SU-DHL-6 (cell line): ENCODE measurements at regions not wholly inside any gene's neighbourhood (a gene's known extent, or its start where the extent isn't known, plus 50 kb on each side); places are given as distances from the start of the nearest gene placed in this dataset.

Source experiments
- H2AFZ ChIP-seq: fragments of 200-600 bp; sonication (generic); 2 replicates; pipeline ENCODE4 v1.6.1; 2014; ENCODE audit warnings: low read depth, mild to moderate bottlenecking, moderate library complexity, mixed read lengths, antibody characterized with exemption, low read length; ENCODE audit not compliant: severe bottlenecking
- H3F3A ChIP-seq: fragments of 200-600 bp; shearing (Covaris generic); 2 replicates; pipeline ENCODE4 v1.6.0; 2016; ENCODE audit warnings: antibody characterized with exemption, mild to moderate bottlenecking; ENCODE audit not compliant: insufficient read depth
- H3K27ac ChIP-seq: fragments of 200-600 bp; sonication (generic); 2 replicates; pipeline ENCODE4 v1.5.1; 2016; ENCODE audit warnings: low read depth, mild to moderate bottlenecking, low read length, moderate library complexity, mixed read lengths
- H3K27me3 ChIP-seq: fragments of 200-600 bp; sonication (generic), shearing (Covaris generic); 2 replicates; pipeline ENCODE4 v1.6.0; 2014; ENCODE audit warnings: mild to moderate bottlenecking, low read length
- H3K36me3 ChIP-seq: fragments of 200-600 bp; sonication (generic); 2 replicates; pipeline ENCODE4 v1.6.1; 2014; ENCODE audit warnings: mild to moderate bottlenecking, low read length, mixed read lengths
- H3K4me2 ChIP-seq: fragments of 300-600, 200-600 bp; shearing (Covaris generic), sonication (generic); 2 replicates; pipeline ENCODE4 v1.6.0; 2014; ENCODE audit warnings: low read length, low read depth, mild to moderate bottlenecking; ENCODE audit not compliant: poor library complexity, severe bottlenecking
- H3K4me3 ChIP-seq: fragments of 200-600 bp; sonication (generic); 2 replicates; pipeline ENCODE4 v1.5.1; 2014; ENCODE audit warnings: antibody characterized with exemption, low read length, mild to moderate bottlenecking, mixed read lengths; ENCODE audit not compliant: insufficient read depth, poor library complexity, severe bottlenecking
- H3K79me2 ChIP-seq: fragments of 200-600 bp; sonication (generic); 2 replicates; pipeline ENCODE4 v1.6.1; 2014; ENCODE audit warnings: mild to moderate bottlenecking, low read length, moderate library complexity; ENCODE audit not compliant: insufficient read depth
- H3K9ac ChIP-seq: fragments of 200-600 bp; sonication (generic); 2 replicates; pipeline ENCODE4 v1.7.0; 2014; ENCODE audit warnings: mild to moderate bottlenecking, low read length
- H3K9me2 ChIP-seq: fragments of 200-600 bp; sonication (generic); replicated peaks from 2 replicates; pipeline ENCODE4 v1.6.1; 2014; ENCODE audit warnings: low read length; ENCODE audit not compliant: insufficient read depth
- H3K9me3 ChIP-seq: fragments of 200-600 bp; sonication (generic); 2 replicates; pipeline ENCODE4 v1.6.1; 2014; ENCODE audit warnings: low read length, mixed read lengths; ENCODE audit not compliant: insufficient read depth
- H4K20me1 ChIP-seq: fragments of 200-600 bp; sonication (generic); 2 replicates; pipeline ENCODE4 v1.6.1; 2014; ENCODE audit warnings: low read depth, mild to moderate bottlenecking, antibody characterized with exemption, low read length, moderate library complexity, mixed read lengths
- CTCF ChIP-seq: fragments of 200-600 bp; sonication (generic); IDR thresholded peaks from one replicate; pipeline ENCODE4 v1.5.1; 2017; ENCODE audit warnings: antibody characterized with exemption, mild to moderate bottlenecking, low read length, moderate library complexity; ENCODE audit not compliant: insufficient read depth, poor library complexity, severe bottlenecking
- EZH2phosphoT487 ChIP-seq: fragments of 200-600 bp; sonication (generic), shearing (Covaris generic); conservative IDR thresholded peaks from 2 replicates; pipeline ENCODE4 v1.6.1; 2018; ENCODE audit warnings: mild to moderate bottlenecking, antibody characterized with exemption, low read length, moderate library complexity, mixed read lengths

DNA sequence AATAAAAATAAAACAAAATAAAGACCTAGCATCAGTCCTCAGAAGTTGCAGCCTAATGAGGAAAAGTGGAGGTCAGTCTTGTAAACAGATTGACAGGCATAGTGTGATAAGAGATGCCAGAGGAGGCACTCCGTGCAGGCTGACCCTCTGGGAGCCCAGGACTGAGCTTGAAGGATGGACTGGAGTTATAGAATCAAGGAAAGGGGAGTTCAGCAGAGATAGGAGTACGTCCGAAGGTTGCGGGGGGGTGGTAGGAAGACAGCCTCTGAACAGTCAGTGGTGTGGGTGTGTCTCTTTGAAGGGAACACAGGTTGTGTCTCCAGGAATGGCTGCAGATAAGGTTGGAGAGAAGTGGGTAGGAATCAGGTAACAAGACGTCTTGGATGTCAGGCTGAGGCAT lies 126.1 kb upstream of the CPEB4 start:
- Histone ChIP-seq H3K9me3 (no peaks in the 10 kb centered on the region), H3K4me2 (no peak overlapping the region), H3K4me3 (no peak overlapping the region), H3K27ac (no peak overlapping the region), H3K9me2 (no peaks in the 10 kb centered on the region), H3F3A (no peaks in the 10 kb centered on the region), H3K9ac (no peak overlapping the region), H2AFZ (no peak overlapping the region), H4K20me1 (no peaks in the 10 kb centered on the region), H3K27me3 (no peaks in the 10 kb centered on the region), H3K36me3 (no peaks in the 10 kb centered on the region), H3K79me2 (no peaks in the 10 kb centered on the region)
- no peak for TF ChIP-seq CTCF
- no peak for TF ChIP-seq EZH2phosphoT487

DNA sequence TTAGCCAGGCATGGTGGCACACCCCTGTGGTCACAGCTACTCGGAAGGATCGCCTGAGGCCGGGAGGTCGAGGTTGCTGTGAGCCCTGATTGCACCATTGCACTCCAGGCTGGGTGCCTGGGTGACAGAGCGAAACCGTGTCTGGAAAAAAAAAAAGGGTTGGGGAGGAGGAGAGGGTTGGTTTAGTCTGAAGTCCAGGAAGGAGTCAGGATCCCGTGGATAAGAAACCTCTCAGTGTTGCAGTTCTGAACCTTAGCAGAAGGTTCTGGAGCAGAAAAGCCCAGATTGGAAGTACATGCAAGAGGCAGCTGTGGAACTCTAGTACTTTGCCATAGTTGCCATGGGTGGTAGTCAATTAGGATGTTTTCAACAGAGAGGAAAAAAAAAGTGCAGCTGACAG lies 125.2 kb upstream of the CPEB4 start:
- no peaks in the 10 kb centered on the region for H4K20me1 ChIP-seq
- no peak overlapping the region for H2AFZ ChIP-seq
- H3K27ac ChIP-seq: no peak overlapping the region
- no peaks in the 10 kb centered on the region for H3K79me2 ChIP-seq
- no peak for TF ChIP-seq CTCF
- no peak for TF ChIP-seq EZH2phosphoT487
- H3K27me3 ChIP-seq: no peaks in the 10 kb centered on the region
- H3F3A ChIP-seq: no peaks in the 10 kb centered on the region
- H3K9ac ChIP-seq: no peak overlapping the region
- no peak overlapping the region for H3K4me2 ChIP-seq
- no peak overlapping the region for H3K4me3 ChIP-seq
- H3K36me3 ChIP-seq: no peaks in the 10 kb centered on the region
- no peaks in the 10 kb centered on the region for H3K9me2 ChIP-seq
- no peaks in the 10 kb centered on the region for H3K9me3 ChIP-seq

GRCh38 chr5:173763410-173763809 lies 124.7 kb upstream of the CPEB4 start:
- H2AFZ ChIP-seq: no peak overlapping the region
- H3F3A ChIP-seq: no peaks in the 10 kb centered on the region
- H3K9me2 ChIP-seq: no peaks in the 10 kb centered on the region
- no peaks in the 10 kb centered on the region for H3K36me3 ChIP-seq
- H3K9me3 ChIP-seq: no peaks in the 10 kb centered on the region
- no peaks in the 10 kb centered on the region for H3K27me3 ChIP-seq
- no peak for TF ChIP-seq EZH2phosphoT487
- no peak for TF ChIP-seq CTCF
- no peak overlapping the region for H3K4me2 ChIP-seq
- H3K27ac ChIP-seq: no peak overlapping the region
- no peaks in the 10 kb centered on the region for H3K79me2 ChIP-seq
- no peak overlapping the region for H3K4me3 ChIP-seq
- no peaks in the 10 kb centered on the region for H4K20me1 ChIP-seq
- no peak overlapping the region for H3K9ac ChIP-seq
